HUES6 (cell line): ENCODE measurements at regions not wholly inside any gene's neighbourhood (a gene's known extent, or its start where the extent isn't known, plus 50 kb on each side); places are given as distances from the start of the nearest gene placed in this dataset.
"Not testable (repeated sequence)": the region's sequence is repeated elsewhere in the genome, so short reads cannot be mapped to it uniquely, and the experiment has no call there.

Experiments
- H3K27ac ChIP-seq: 2 replicates; pipeline ENCODE4 v1.7.0; 2013; ENCODE audit warnings: low read depth, mild to moderate bottlenecking, low read length, inconsistent platforms
- H3K27me3 ChIP-seq: 2 replicates; pipeline ENCODE4 v1.6.1; 2013; ENCODE audit warnings: low read length; ENCODE audit not compliant: control insufficient read depth, insufficient read depth
- H3K36me3 ChIP-seq: 2 replicates; pipeline ENCODE4 v1.6.1; 2013; ENCODE audit warnings: low read length; ENCODE audit not compliant: control insufficient read depth, insufficient read depth
- H3K4me1 ChIP-seq: 2 replicates; pipeline ENCODE4 v1.6.1; 2013; ENCODE audit warnings: low read length; ENCODE audit not compliant: control insufficient read depth, insufficient read depth
- H3K4me3 ChIP-seq: 2 replicates; pipeline ENCODE4 v1.5.1; 2013; ENCODE audit warnings: low read depth, low read length
- H3K9ac ChIP-seq: one replicate; pipeline ENCODE4 v1.6.1; 2013; ENCODE audit warnings: mild to moderate bottlenecking, low read length
- H3K9me3 ChIP-seq: 2 replicates; pipeline ENCODE4 v1.6.1; 2013; ENCODE audit warnings: low read depth, low read length; ENCODE audit not compliant: control insufficient read depth, insufficient read depth

DNA sequence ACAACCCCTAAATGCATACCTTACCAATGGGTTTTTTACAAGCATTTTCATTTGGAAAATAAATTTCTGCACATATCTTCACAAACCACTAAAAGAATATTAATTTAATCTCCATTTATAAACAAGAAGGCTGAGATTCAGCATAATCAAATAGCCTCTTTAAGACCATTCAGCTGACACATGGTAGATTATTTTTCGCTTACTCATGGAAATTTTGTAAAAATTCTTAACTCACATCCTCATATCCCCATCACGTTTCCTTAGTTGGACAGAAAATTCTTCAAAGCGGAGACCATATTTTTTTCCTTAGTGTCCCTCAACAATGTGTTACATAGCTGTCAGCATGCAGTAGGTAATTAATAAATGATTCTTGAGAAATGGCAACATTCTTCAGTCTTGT is 439.6 kb upstream of the PTCHD4 start:
- Histone ChIP-seq H3K36me3 (no peaks in the 10 kb centered on the region), H3K9me3 (no peaks in the 10 kb centered on the region), H3K4me3 (no peak overlapping the region), H3K9ac (no peak overlapping the region), H3K27me3 (no peaks in the 10 kb centered on the region), H3K4me1 (no peaks in the 10 kb centered on the region), H3K27ac (no peak overlapping the region)

DNA sequence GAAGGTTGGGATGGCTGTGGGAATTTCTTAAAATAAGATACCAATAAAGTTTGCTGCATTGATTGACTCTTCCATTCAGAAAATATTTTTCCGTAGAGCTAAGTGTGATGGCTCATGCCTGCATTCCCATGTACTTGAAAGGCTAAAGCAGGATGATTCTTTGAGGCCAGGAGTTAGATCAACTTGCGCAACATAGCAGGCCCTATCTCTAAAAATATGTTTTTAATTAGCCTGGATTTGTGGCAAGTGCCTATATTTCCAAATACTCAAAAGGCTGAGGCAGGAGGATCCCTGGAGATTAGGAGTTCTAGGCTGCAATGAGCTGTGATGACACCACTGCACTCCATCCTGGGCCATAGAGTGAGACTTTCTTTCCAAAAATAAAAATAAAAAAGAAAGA is 431.2 kb upstream of the PTCHD4 start:
- H3K27ac ChIP-seq: no peak overlapping the region
- no peaks in the 10 kb centered on the region for H3K27me3 ChIP-seq
- H3K9ac ChIP-seq: no peak overlapping the region
- H3K4me3 ChIP-seq: no peak overlapping the region
- H3K9me3 ChIP-seq: peaks cover 10% of the 10 kb centered on the region
- H3K4me1 ChIP-seq: no peaks in the 10 kb centered on the region
- H3K36me3 ChIP-seq: no peaks in the 10 kb centered on the region

DNA sequence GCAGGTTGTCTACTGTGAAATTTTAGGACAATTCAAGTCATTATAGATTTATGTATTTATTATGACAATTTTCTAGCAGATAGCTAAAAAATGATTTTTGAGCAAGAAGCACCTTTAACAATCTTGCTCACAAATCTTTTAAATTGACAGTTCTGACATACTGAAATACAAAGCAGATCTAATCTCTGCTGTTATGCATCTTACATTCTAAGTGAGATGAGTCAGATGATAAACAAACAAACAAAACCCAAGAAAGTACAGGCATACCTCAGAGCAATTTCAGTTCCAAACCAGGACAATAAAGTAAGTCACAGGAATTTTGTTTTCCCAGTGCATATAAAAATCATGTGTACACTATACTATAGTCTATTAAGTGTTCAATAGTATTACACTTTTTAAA is 430.7 kb upstream of the PTCHD4 start:
- Histone ChIP-seq H3K9me3 (peaks cover 10% of the 10 kb centered on the region), H3K27me3 (no peaks in the 10 kb centered on the region), H3K4me1 (no peaks in the 10 kb centered on the region), H3K9ac (no peak overlapping the region), H3K27ac (no peak overlapping the region), H3K36me3 (no peaks in the 10 kb centered on the region), H3K4me3 (no peak overlapping the region)

DNA sequence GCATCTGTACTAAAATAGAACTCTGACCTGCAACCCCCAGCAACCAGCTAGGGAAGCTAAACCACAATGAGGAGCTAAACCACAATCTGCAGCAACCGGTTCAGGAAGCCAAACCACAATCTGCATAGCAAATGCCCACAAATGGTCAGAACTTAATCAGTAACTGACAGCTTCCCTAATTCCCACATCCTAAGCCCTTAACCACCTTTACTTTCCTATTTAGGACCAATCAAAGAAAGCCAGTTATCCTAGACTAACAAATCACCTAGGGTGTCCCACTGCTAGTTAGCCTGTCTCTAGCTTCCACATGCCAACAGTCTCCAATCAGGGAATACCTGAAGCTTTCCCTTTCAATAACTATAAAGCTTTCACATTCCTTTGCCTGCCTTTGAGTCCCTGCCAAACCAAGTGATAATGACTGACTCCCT is 424.6 kb upstream of the PTCHD4 start:
- Histone ChIP-seq H3K4me3 (no peak overlapping the region), H3K9me3 (no peaks in the 10 kb centered on the region), H3K27ac (no peak overlapping the region), H3K27me3 (no peaks in the 10 kb centered on the region), H3K9ac (no peak overlapping the region), H3K36me3 (no peaks in the 10 kb centered on the region), H3K4me1 (no peaks in the 10 kb centered on the region)

DNA sequence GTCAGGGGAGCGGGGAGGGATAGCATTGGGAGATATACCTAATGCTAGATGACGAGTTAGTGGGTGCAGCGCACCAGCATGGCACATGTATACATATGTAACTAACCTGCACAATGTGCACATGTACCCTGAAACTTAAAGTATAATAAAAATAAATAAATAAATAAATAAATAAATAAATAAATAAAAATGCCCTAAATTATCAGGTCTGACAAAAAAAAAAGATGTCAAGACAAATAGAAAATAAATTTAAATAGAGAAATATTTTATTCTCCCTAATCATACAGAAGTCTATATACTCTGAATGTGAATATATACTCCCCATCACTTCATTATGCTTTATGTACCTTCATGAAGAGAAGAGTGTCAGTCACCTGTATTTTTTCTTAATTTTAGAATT is 420.0 kb upstream of the PTCHD4 start:
- H3K27me3 ChIP-seq, H3K9ac ChIP-seq, H3K27ac ChIP-seq, H3K4me3 ChIP-seq, H3K36me3 ChIP-seq, H3K9me3 ChIP-seq, H3K4me1 ChIP-seq: not testable (repeated sequence)

DNA sequence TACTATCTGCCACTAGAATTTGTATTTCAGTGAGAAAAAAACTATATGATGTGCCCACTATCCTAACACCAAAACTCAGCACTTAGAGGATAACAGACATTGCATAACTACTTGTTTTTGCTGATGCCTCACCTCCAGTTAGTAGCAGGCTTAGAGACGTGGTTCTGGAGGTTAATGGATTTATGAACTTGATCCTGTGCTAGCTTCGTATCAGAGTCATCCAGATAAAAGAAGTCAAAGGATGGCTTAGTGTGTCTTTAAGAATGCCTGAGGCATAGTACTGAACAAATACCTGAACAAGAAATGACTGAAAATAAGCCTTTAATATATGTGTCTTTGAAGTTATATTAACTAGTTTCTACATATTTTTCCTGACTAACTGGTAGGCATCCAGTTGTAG is 414.9 kb upstream of the PTCHD4 start:
- Histone ChIP-seq H3K27me3 (no peaks in the 10 kb centered on the region), H3K36me3 (no peaks in the 10 kb centered on the region), H3K27ac (no peak overlapping the region), H3K4me1 (no peaks in the 10 kb centered on the region), H3K4me3 (no peak overlapping the region), H3K9me3 (no peaks in the 10 kb centered on the region), H3K9ac (no peak overlapping the region)

DNA sequence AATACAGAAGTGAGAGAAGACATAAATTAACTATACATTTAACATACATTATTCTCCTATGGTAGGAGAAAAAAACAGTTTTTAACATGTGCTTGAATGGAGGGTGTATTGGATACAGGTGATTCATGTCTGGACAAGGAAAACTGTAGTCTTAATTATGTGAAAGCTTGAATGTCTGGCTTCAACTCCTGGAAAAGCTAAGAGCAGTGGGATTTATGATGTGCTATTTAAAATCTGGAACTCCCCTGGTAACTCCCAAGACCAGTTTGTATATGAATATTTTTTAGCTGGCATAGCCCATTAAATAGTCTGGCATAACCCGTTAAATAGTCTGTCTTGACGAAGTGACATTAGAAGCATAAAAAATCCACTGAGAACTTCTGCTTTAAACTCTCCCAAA is 410.0 kb upstream of the PTCHD4 start:
- no peak overlapping the region for H3K4me3 ChIP-seq

DNA sequence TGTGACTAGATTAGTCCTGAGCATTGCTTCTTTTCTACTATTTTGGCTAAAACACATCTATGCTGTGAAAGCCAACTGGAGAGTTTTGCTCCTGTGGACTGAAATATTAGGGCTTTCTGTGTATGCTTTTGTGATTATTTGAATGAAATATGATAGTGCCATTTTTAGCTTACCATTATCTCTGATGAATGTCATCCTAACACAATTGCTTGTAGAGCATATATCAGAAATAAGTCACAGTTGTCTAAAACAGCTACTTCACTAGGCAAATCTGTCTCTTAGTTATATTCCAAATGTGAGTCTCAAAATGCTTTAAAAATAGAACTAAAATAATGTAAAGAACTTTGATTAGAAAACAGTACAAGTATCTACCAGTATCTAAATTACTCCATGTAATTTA is 401.4 kb upstream of the PTCHD4 start:
- no peaks in the 10 kb centered on the region for H3K9me3 ChIP-seq
- no peak overlapping the region for H3K9ac ChIP-seq
- H3K27ac ChIP-seq: no peak overlapping the region
- no peak overlapping the region for H3K4me3 ChIP-seq
- no peaks in the 10 kb centered on the region for H3K27me3 ChIP-seq
- H3K36me3 ChIP-seq: no peaks in the 10 kb centered on the region
- H3K4me1 ChIP-seq: no peaks in the 10 kb centered on the region

More for the DNA sequence above, 410.0 kb upstream of the PTCHD4 start:
- Histone ChIP-seq H3K9ac (no peak overlapping the region), H3K36me3 (no peaks in the 10 kb centered on the region), H3K9me3 (no peaks in the 10 kb centered on the region), H3K27me3 (no peaks in the 10 kb centered on the region), H3K4me1 (no peaks in the 10 kb centered on the region), H3K27ac (no peak overlapping the region)

DNA sequence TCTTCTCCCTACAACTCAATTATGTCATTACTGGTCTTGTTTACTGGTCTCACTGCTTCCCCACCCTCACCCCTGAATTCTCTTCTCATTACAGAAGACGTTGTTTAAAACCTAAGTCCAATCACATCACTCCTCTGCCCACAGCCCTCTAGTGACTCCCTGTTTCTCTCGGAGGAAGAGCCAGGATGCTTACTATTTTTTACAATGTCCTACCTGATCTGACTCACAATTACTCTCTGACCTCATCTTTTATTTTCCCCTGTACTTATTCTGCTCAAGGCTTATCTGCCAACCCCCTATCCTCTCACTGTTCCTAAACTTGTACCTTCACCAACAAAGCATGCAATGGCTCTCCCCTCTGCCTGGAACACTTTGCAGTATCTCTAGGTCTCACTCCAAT is 400.4 kb upstream of the PTCHD4 start:
- Histone ChIP-seq H3K36me3 (no peaks in the 10 kb centered on the region), H3K4me1 (no peaks in the 10 kb centered on the region), H3K27me3 (no peaks in the 10 kb centered on the region), H3K4me3 (no peak overlapping the region), H3K27ac (no peak overlapping the region), H3K9ac (no peak overlapping the region), H3K9me3 (no peaks in the 10 kb centered on the region)

DNA sequence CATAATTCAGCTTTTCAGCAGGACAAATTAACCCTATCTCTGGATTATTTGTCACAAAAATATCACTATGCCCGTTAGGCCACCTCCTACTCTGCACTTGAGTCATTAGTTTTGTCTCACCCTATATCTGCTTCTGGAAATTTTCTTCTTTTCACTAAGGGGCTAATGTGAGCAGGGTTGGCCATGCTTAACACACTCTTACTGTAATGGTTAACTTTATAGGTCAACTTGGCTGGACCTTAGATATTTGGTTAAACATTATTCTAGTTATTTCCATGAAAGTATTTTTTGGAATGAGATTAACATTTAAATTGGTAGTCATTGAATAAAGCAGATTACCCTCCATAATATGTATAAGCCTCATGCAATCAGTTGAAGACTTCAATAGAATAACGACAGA is 394.6 kb upstream of the PTCHD4 start:
- H3K4me1 ChIP-seq: no peaks in the 10 kb centered on the region
- H3K27ac ChIP-seq: no peak overlapping the region
- no peaks in the 10 kb centered on the region for H3K36me3 ChIP-seq
- H3K9me3 ChIP-seq: no peaks in the 10 kb centered on the region
- no peak overlapping the region for H3K9ac ChIP-seq
- no peak overlapping the region for H3K4me3 ChIP-seq
- no peaks in the 10 kb centered on the region for H3K27me3 ChIP-seq

DNA sequence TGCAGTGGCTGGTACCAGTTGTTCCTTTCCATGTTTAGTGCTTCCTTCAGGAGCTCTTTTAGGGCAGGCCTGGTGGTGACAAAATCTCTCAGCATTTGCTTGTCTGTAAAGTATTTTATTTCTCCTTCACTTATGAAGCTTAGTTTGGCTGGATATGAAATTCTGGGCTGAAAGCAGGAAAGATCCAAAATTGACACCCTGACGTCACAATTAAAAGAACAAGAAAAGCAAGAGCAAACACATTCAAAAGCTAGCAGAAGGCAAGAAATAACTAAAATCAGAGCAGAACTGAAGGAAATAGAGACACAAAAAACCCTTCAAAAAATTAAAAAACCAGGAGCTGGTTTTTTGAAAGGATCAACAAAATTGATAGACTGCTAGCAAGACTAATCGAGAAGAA is 382.4 kb upstream of the PTCHD4 start:
- H3K27ac ChIP-seq, H3K36me3 ChIP-seq, H3K9ac ChIP-seq, H3K4me1 ChIP-seq, H3K9me3 ChIP-seq, H3K4me3 ChIP-seq, H3K27me3 ChIP-seq: not testable (repeated sequence)

DNA sequence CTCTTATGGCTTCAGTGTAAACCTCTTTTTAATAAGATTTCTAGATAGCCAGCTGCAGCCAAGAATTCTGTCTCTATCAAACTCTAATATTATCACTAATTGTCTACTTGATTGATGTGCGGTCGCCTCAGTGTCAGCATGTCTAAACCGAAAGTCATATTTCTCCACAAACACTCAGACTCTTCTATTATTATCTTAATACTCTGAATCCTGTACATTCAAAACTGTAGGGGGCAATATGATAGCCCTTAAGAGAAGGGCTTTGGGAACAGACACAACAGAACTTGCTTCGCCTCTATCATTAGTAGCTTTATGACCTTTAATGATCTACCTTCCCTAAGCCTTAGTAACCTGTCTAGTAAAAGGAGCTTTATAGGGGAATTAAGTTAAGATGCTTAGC is 379.7 kb upstream of the PTCHD4 start:
- H3K27me3 ChIP-seq: no peaks in the 10 kb centered on the region
- no peaks in the 10 kb centered on the region for H3K36me3 ChIP-seq
- H3K4me3 ChIP-seq: no peak overlapping the region
- no peaks in the 10 kb centered on the region for H3K9me3 ChIP-seq
- no peak overlapping the region for H3K27ac ChIP-seq
- H3K9ac ChIP-seq: no peak overlapping the region
- H3K4me1 ChIP-seq: no peaks in the 10 kb centered on the region
